HG03520 (cell line): ENCODE measurements at regions not wholly inside any gene's neighbourhood (a gene's known extent, or its start where the extent isn't known, plus 50 kb on each side); places are given as distances from the start of the nearest gene placed in this dataset.
"Not testable (repeated sequence)": the region's sequence is repeated elsewhere in the genome, so short reads cannot be mapped to it uniquely, and the experiment has no call there.

Experiments used
- ATAC-seq: cut with Tn5 transposase; IDR thresholded peaks from one replicate; pipeline ENCODE4 v1.9.1; 2021; ENCODE audit warnings: mild to moderate bottlenecking, moderate library complexity; ENCODE audit not compliant: unreplicated experiment

- no peak for ATAC-seq
These were observed 1584.3 kb upstream of the RAG2 start for GRCh38 chr11:38182126-38182866.

DNA sequence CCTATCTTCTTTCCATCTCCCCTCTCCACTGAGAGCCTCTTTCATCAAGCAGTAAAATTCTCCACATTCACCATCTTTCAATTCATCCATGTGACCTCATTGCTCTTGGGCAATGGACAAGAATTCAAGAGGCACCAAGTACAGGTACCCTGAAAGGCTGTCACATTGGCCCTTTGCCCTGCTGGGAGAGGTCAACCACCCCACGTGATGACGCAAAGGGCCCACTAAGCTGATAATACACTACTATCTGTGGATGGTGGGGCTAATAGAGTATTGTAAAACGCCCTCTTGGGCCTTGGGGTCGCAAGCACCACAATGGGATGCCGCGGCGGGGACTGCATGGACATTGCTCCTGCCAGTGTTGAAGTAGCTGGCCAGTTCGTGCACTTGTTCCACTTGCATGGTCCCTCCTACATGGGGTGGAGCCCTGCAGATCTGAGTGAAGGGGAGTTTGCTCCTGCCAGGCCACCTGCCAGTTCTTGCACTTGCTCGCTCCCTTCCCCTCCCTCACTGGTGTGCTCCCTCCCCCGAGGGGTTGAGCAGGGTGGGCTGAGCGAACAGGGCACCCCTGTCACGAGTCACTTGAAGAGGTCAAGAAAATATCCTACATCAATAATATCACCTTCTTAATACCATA, 1578.8 kb upstream of the RAG2 start:
- ATAC-seq: no peak

GRCh38 chr11:38173676-38174075, 1575.6 kb upstream of the RAG2 start:
- ATAC-seq: no peak

GRCh38 chr11:38169286-38169685, 1571.2 kb upstream of the RAG2 start:
- no peak for ATAC-seq

- ATAC-seq: no peak
These were observed 1565.5 kb upstream of the RAG2 start for GRCh38 chr11:38163526-38163925.

DNA sequence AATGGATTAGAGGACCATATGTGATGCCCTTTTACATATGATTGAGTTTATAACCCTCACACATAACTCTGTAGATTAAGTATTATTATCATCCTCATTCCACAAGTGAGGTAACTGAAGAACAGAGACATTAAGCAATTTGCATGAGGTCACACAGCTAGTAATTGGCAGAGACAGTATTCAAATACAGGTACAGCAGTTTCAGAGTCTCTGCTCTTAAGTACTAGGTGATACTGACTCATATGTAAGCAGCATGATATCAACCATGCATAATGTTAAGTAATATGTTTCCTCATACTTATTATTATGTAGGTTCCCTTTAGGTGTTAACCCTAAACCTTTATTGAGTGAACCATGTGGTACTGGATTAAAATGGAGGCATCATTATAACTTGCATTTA, 1562.4 kb upstream of the RAG2 start:
- no peak for ATAC-seq

- ATAC-seq: no peak
These were observed 1561.0 kb upstream of the RAG2 start for GRCh38 chr11:38159038-38159437.

DNA sequence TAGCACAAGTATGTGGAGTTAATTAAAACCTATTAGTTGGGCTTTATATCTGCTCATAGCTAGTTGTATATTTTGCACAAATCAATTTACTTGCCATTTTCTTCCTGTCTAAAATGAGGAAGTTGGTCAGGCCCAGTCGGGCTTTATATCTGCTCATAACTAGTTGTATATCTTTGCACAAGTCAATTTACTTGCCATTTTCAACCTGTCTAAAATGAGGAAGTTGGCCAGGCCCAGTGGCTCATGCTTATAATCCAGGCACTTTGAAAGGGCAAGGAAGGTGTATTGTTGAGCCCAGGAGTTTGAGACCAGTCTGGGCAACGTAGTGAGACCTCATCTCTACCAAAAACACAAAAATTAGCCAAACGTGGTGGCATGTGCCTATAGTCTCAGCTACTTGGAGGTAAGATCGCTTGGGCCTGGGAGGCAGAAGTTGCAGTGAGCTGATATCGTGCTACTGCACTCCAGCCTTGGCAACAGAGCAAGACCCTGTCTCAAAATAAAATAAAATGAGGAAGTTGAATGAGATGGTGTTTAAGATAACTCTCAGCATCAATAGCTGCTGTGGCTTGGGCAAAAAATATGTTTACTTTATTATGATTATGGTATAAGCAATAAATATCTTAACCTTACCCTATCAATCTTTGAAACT, 1558.6 kb upstream of the RAG2 start:
- no peak for ATAC-seq

- no peak for ATAC-seq
These were observed 1557.8 kb upstream of the RAG2 start for GRCh38 chr11:38155856-38156255.

GRCh38 chr11:38153985-38154384, 1555.9 kb upstream of the RAG2 start:
- ATAC-seq: no peak

DNA sequence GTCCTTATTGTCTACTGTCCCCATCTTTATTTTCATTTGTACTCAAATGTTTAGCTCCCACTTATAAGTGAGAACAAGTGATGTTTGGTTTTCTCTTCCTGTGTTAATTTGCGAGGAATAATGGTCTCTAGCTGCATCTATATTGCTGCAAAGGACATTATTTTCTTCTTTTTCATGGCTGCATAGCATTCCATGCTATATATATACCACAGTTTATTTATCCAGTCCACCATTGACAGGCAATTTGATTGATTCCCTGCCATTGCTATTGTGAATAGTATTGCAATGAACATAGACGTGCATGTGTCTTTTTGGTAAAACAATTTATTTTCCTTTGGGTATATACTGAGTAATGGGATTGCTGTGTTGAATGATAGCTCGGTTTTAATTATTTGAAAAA, 1545.8 kb upstream of the RAG2 start:
- no peak for ATAC-seq

- ATAC-seq: no peak
These were observed 1540.9 kb upstream of the RAG2 start for GRCh38 chr11:38138972-38139371.

DNA sequence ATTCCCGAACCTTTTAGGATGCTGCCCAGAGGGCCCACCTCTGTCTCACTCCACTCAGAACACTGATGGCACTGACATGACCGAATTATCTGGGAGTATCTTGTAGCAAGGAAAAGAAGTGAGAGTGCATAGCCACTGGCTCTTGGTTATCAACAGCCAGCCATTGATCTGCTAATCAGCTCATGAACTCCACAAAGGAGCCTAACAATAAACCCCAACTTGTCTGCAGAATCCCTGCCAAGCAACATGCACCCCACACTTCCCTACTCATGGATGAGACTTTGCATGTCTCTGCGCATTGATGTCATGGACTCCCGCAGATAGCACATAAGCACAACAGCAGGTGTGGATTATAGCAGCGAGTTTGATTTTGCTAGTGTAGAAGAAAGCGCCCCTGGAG, 1538.9 kb upstream of the RAG2 start:
- ATAC-seq: no peak

DNA sequence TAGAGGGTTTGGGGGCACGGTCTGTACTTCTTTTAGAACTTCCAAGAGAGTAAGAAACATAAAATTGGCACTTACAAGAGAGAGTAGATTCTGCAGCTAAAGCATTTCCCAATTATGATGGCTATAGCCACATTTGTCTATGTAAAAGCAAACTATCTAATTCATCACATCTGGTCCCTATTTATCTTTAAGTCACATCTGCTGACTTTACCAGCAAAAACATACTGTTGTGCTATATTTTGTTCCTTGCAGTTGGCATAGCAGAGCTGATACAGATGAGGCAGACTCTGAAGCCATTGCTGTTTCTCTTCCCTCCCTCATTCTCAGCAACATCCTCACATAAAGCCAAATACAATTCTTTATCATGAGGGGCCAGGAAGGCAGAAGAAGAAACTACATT, 1533.5 kb upstream of the RAG2 start:
- no peak for ATAC-seq

GRCh38 chr11:38130976-38131375, 1532.9 kb upstream of the RAG2 start:
- no peak for ATAC-seq

- no peak for ATAC-seq
These were observed 1532.5 kb upstream of the RAG2 start for GRCh38 chr11:38130514-38130913.

GRCh38 chr11:38123673-38124072, 1525.6 kb upstream of the RAG2 start:
- no peak for ATAC-seq

DNA sequence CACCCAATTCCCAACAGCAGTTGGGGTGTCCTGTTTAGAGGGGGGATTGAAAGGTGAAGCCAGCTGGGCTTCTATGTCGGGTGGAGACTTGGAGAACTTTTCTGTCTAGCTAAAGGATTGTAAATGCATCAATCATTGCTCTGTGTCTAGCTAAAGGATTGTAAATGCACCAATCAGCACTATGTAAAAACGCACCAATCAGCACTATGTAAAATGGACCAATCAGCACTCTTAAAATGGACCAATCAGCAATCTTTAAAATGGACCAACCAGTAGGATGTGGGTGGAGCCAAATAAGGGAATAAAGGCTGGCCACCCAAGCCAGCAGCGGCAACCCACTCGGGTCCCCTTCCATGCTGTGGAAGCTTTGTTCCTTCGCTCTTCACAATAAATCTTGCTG, 1518.6 kb upstream of the RAG2 start:
- not testable (repeated sequence) for ATAC-seq

DNA sequence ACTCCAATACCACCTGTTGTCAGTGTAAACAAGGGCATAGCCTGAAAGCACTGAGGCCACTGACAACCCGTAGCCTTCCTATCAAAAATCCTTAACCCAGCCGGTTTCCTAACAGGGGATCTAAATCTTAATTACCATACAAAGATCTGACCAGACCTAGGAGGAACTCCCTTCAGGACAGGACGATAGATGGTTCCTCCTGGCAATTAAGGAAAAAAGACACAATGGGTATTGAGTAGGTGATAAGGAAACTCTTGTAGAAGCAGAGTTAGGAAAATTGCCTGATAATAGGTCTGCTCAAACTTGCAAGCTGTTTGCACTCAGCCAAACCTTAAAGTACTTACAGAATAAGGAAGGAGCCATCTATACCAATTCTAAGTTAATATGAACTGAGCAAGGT, 1517.3 kb upstream of the RAG2 start:
- not testable (repeated sequence) for ATAC-seq

DNA sequence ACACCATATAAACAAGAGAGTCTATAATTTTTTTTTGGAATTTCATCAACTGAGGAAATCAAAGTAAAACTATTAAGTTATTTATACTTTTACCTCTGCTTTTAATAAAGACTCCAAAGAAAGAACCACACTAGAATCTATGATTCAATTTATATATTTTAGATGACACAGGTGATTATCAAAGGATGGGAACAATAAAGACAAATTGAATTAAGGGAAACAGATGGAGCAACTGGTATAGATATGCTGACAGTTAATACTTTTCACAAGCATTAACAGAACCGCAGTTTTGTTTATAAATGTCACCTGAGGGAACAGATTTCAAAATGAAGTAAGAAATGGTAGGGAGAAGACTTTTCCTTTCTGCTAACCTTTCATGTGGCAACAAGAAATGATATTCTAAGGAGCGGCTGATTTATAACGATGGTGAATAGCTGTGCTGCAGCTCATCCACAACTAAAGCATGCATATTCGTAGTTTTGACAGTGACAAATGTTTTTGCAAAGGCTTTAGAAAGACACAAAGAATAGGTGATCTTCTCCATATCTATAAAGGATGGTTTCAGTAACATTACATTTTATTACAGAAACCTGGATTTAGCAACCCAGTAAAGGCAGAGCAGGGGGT, 1502.9 kb upstream of the RAG2 start:
- ATAC-seq: no peak

DNA sequence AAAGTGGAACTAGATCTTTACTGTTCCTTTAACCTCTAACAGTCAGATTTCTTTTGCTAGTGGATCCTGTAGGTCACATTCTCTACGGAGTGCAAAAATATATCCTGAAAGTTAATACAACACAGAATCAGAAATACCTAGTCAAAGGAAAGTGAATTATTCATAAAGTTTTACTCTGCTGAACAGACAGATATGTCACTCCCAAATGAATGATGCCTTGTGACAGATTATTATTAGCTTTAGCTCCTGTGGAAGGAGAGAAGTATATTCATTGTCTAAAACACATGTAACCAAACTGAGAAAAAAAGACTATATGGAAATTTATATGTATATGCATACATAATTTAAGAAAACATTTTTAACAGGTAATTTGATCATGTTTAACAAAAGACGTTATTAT, 1497.2 kb upstream of the RAG2 start:
- ATAC-seq: no peak

DNA sequence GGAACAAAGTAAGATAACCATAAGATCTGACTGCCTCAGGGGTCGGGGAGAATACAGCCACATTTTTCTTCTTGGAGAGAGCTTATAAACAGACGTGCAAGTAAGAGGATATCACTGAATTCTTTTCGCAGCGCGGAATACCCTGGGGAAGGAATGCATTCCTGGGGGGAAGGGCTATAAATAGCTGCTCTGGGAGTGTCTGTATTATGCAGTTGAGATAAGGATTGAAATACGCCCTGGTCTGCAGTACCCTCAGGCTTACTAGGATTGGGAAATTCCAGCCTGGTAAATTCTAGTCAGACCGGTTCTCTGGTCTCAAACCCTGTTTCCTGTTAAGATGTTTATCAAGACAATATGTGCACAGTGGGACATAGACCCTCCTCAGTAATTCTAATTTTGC, 1491.7 kb upstream of the RAG2 start:
- no peak for ATAC-seq
